Embryonic facial prominence (tissue), 1 donor: ENCODE measurements at regions not wholly inside any gene's neighbourhood (a gene's known extent, or its start where the extent isn't known, plus 50 kb on each side); places are given as distances from the start of the nearest gene placed in this dataset.

Experiments used
- DNase-seq: peaks from one replicate; pipeline ENCODE4 v3.0.0-alpha.2; 2016; ENCODE audit errors: extremely low spot score

- no peak for DNase-seq
Observed at GRCh38 chr3:177742273-177742672, 545.0 kb upstream of the TBL1XR1 start.

GRCh38 chr3:177743173-177743890 is 546.0 kb upstream of the TBL1XR1 start:
- no peak for DNase-seq

GRCh38 chr3:177744873-177745606 is 547.8 kb upstream of the TBL1XR1 start:
- no peak for DNase-seq

- no peak for DNase-seq
Observed at GRCh38 chr3:177745607-177746005, 548.3 kb upstream of the TBL1XR1 start.

GRCh38 chr3:177746337-177746933 is 549.2 kb upstream of the TBL1XR1 start:
- DNase-seq, result peak; percentile 78

- no peak for DNase-seq
Observed at GRCh38 chr3:177749836-177750235, 552.6 kb upstream of the TBL1XR1 start.

GRCh38 chr3:177750436-177750835 is 553.2 kb upstream of the TBL1XR1 start:
- DNase-seq, result no peak

- no peak for DNase-seq
Observed at GRCh38 chr3:177751770-177752169, 554.5 kb upstream of the TBL1XR1 start.

GRCh38 chr3:177752831-177753230 is 555.5 kb upstream of the TBL1XR1 start:
- DNase-seq, result no peak

GRCh38 chr3:177753451-177754155 is 556.3 kb upstream of the TBL1XR1 start:
- no peak for DNase-seq

GRCh38 chr3:177754508-177754921 is 557.2 kb upstream of the TBL1XR1 start:
- no peak for DNase-seq

- no peak for DNase-seq
Observed at GRCh38 chr3:177758126-177758525, 560.8 kb upstream of the TBL1XR1 start.

GRCh38 chr3:177760803-177761202 is 563.5 kb upstream of the TBL1XR1 start:
- peak; percentile 37 for DNase-seq

- peak; percentile 49 for DNase-seq
Observed at GRCh38 chr3:177764377-177764912, 567.2 kb upstream of the TBL1XR1 start.

GRCh38 chr3:177764933-177765332 is 567.7 kb upstream of the TBL1XR1 start:
- no peak for DNase-seq

GRCh38 chr3:177770383-177771230 is 573.3 kb upstream of the TBL1XR1 start:
- no peak for DNase-seq

- no peak for DNase-seq
Observed at GRCh38 chr3:177771780-177772179, 574.5 kb upstream of the TBL1XR1 start.

- DNase-seq, result no peak
Observed at GRCh38 chr3:177772908-177773557, 575.8 kb upstream of the TBL1XR1 start.

- DNase-seq, result no peak
Observed at GRCh38 chr3:177773717-177774116, 576.4 kb upstream of the TBL1XR1 start.

- DNase-seq, result peak; percentile 69
Observed at GRCh38 chr3:177776661-177777101, 579.4 kb upstream of the TBL1XR1 start.
